GM12878 (cell line): ENCODE measurements at regions not wholly inside any gene's neighbourhood (a gene's known extent, or its start where the extent isn't known, plus 50 kb on each side); places are given as distances from the start of the nearest gene placed in this dataset.

Source experiments
- ATAC-seq: fragments of 200-7000 bp; cut with Tn5 transposase; 3 replicates; pipeline ENCODE4 v1.9.1; 2020; ENCODE audit warnings: mild to moderate bottlenecking, moderate library complexity
- BruUV-seq: library from RNA; stranded (reverse); fragments of 400-500 nt; replicated peaks from 2 replicates; lab custom pipeline; 2021; lab: Mats Ljungman, UMichigan
- CTCF ChIA-PET: fragments of 300-600 bp; sonication (Branson Sonifier 250); formaldehyde crosslinking; extraction: SDS; loops from one replicate; lab custom pipeline; 2021; ENCODE audit warnings: inconsistent platforms; lab: Yijun Ruan, JAX
- POLR2A ChIA-PET: fragments of 350-600 bp; formaldehyde crosslinking; extraction: SDS; loops from one replicate; lab custom pipeline; 2021; ENCODE audit warnings: inconsistent platforms; lab: Charles Lee
- RAD21 ChIA-PET: fragments of 300-600 bp; sonication (Branson Sonifier 250); formaldehyde crosslinking; loops from one replicate; lab custom pipeline; 2023; ENCODE audit warnings: antibody characterized with exemption; ENCODE audit not compliant: unreplicated experiment; lab: Charles Lee
- SMC1A ChIA-PET: fragments of 300-600 bp; sonication (Branson Sonifier 250); formaldehyde crosslinking; loops from one replicate; lab custom pipeline; 2023; ENCODE audit not compliant: unreplicated experiment, uncharacterized antibody; lab: Charles Lee
- DNase-seq: peaks from one replicate; pipeline ENCODE4 v3.0.0-alpha.2; 2011; ENCODE audit warnings: low read depth, low spot score
- FAIRE-seq: peaks from 3 replicates; lab custom pipeline; 2011; peaks lifted over from hg19 to GRCh38; lab: Jason Lieb, UNC
- H2AFZ ChIP-seq: 2 replicates; pipeline ENCODE4 v1.6.0; 2011; ENCODE audit warnings: low read depth, low read length, control low read depth; ENCODE audit not compliant: control insufficient read depth
- H3K27ac ChIP-seq: 2 replicates; pipeline ENCODE4 v1.5.1; 2011; ENCODE audit warnings: control low read depth; ENCODE audit not compliant: control insufficient read depth, insufficient read depth
- H3K27me3 ChIP-seq, 2 experiments: replicated peaks in 1 of 2; 2 replicates each; pipeline versions ENCODE4 v1.6.0 to v1.6.1; 2011; ENCODE audit warnings: low read length in 1 of 2; ENCODE audit not compliant: control insufficient read depth in 2 of 2, insufficient read depth in 2 of 2
- H3K36me3 ChIP-seq, 2 experiments: 2 replicates each; pipeline ENCODE4 v1.5.1; 2011; ENCODE audit warnings: low read length in 1 of 2; ENCODE audit not compliant: control insufficient read depth in 2 of 2, insufficient read depth in 2 of 2
- H3K4me1 ChIP-seq: 2 replicates; pipeline ENCODE4 v1.6.1; 2011; ENCODE audit warnings: mild to moderate bottlenecking, low read length, moderate library complexity, mixed read lengths; ENCODE audit not compliant: control insufficient read depth, insufficient read depth
- H3K4me2 ChIP-seq: 2 replicates; pipeline ENCODE4 v1.6.0; 2011; ENCODE audit warnings: control low read depth; ENCODE audit not compliant: control insufficient read depth, insufficient read depth
- H3K4me3 ChIP-seq: fragments of 200-600 bp; sonication (generic); 2 replicates; pipeline ENCODE4 v1.5.1; 2016
- H3K79me2 ChIP-seq: 2 replicates; pipeline ENCODE4 v1.6.0; 2011; ENCODE audit warnings: low read length; ENCODE audit not compliant: control insufficient read depth, insufficient read depth
- H3K9ac ChIP-seq: 2 replicates; pipeline ENCODE4 v1.8.0; 2011; ENCODE audit warnings: low read length, control low read depth, mixed read lengths; ENCODE audit not compliant: control insufficient read depth, insufficient read depth
- H3K9me3 ChIP-seq: replicated peaks from 3 replicates; pipeline ENCODE4 v1.5.1; 2011; ENCODE audit warnings: mild to moderate bottlenecking, low read length; ENCODE audit not compliant: control insufficient read depth, insufficient read depth
- H4K20me1 ChIP-seq: 2 replicates; pipeline ENCODE4 v1.6.0; 2011; ENCODE audit not compliant: control insufficient read depth, insufficient read depth
- ASH2L ChIP-seq: fragments of 300-600, 200-600 bp; sonication (generic); IDR thresholded peaks from 2 replicates; pipeline ENCODE4 v1.6.1; 2017; ENCODE audit warnings: low read depth, mild to moderate bottlenecking, borderline replicate concordance
- BMI1 ChIP-seq: fragments of 450-650 bp; IDR thresholded peaks from 2 replicates; pipeline ENCODE4 v1.6.1; 2016; ENCODE audit warnings: mild to moderate bottlenecking, moderate library complexity, borderline replicate concordance
- CEBPB ChIP-seq, 2 experiments: fragments of 150-350 bp in 1 of 2; IDR thresholded peaks; 2 replicates each; pipeline ENCODE4 v1.6.1; 2012 to 2014; ENCODE audit warnings: low read depth in 2 of 2, low read length in 2 of 2, borderline replicate concordance in 1 of 2, inconsistent platforms in 1 of 2
- ETV6 ChIP-seq, 2 experiments: fragments of 450-650 bp in 1 of 2; IDR thresholded peaks in 1 of 2; conservative IDR thresholded peaks in 1 of 2; 2 replicates each; pipeline ENCODE4 v1.6.1; 2014; ENCODE audit warnings: antibody characterized with exemption in 1 of 2, borderline replicate concordance in 1 of 2, low read depth in 1 of 2, mild to moderate bottlenecking in 1 of 2, moderate library complexity in 1 of 2
- IKZF2 ChIP-seq, 2 experiments: fragments of 450-650 bp; IDR thresholded peaks; 2 replicates each; pipeline ENCODE4 v1.6.1; 2017; ENCODE audit warnings: mild to moderate bottlenecking in 2 of 2, moderate library complexity in 2 of 2
- JUND ChIP-seq: IDR thresholded peaks from 2 replicates; pipeline ENCODE4 v1.6.1; 2012; ENCODE audit warnings: low read depth, mild to moderate bottlenecking, low read length, improper control_type of control experiment, moderate library complexity
- KAT2A ChIP-seq: conservative IDR thresholded peaks from 2 replicates; pipeline ENCODE4 v1.6.1; 2011; ENCODE audit warnings: low read depth, low read length; ENCODE audit not compliant: control insufficient read depth
- MEF2A ChIP-seq: IDR thresholded peaks from 2 replicates; pipeline ENCODE4 v1.6.1; 2011; ENCODE audit warnings: low read depth, mild to moderate bottlenecking, low read length, moderate library complexity; ENCODE audit not compliant: insufficient read depth
- NFIC ChIP-seq: IDR thresholded peaks from 2 replicates; pipeline ENCODE4 v1.6.1; 2012; ENCODE audit warnings: low read depth, mild to moderate bottlenecking, inconsistent platforms, low read length, moderate library complexity
- NR2C1 ChIP-seq: fragments of 450-650 bp; IDR thresholded peaks from 2 replicates; pipeline ENCODE4 v1.6.1; 2017; ENCODE audit warnings: antibody characterized with exemption, mild to moderate bottlenecking, moderate library complexity
- RUNX3 ChIP-seq: IDR thresholded peaks from 2 replicates; pipeline ENCODE4 v1.6.1; 2012; ENCODE audit warnings: low read length, inconsistent platforms
- SMAD1 ChIP-seq: fragments of 450-650 bp; IDR thresholded peaks from 2 replicates; pipeline ENCODE4 v1.6.1; 2018; ENCODE audit warnings: mild to moderate bottlenecking, low read depth; ENCODE audit not compliant: partially characterized antibody
- TAF1 ChIP-seq: IDR thresholded peaks from 2 replicates; pipeline ENCODE4 v1.6.1; 2011; ENCODE audit warnings: mild to moderate bottlenecking, low read depth, low read length, borderline replicate concordance
- TARDBP ChIP-seq: IDR thresholded peaks from 2 replicates; pipeline ENCODE4 v1.6.1; 2016; ENCODE audit warnings: borderline replicate concordance
- WGBS: methylation state at CpG from one replicate; pipeline ENCODE4 v1.1.6; 2016; ENCODE audit warnings: low lambda C conversion rate; ENCODE audit not compliant: insufficient replicate concordance, insufficient coverage; ENCODE audit errors: missing lambda C conversion rate; 5-methylcytosine and 5-hydroxymethylcytosine counted together
- in situ Hi-C: fragments of 300-500 bp; cut with MboI; formaldehyde crosslinking; loops from 9 replicates; pipeline ENCODE4 v1.14.3; 2018; ENCODE audit warnings: mixed read lengths
- intact Hi-C: fragments of 100-400 bp; cut with micrococcal nuclease; formaldehyde crosslinking; loops from one replicate; pipeline ENCODE4 v1.14.2; 2022; ENCODE audit not compliant: unreplicated experiment
- TF ChIP-seq, protein P1 (sequence below): IDR thresholded peaks from 2 replicates; pipeline ENCODE4 v1.6.1; 2011; ENCODE audit warnings: mild to moderate bottlenecking, low read depth, low read length, moderate library complexity; ENCODE audit not compliant: insufficient replicate concordance
- TF ChIP-seq, protein P2 (sequence below): fragments of 450-650 bp; IDR thresholded peaks from 2 replicates; pipeline ENCODE4 v1.6.1; 2014; ENCODE audit warnings: mild to moderate bottlenecking

DNA sequence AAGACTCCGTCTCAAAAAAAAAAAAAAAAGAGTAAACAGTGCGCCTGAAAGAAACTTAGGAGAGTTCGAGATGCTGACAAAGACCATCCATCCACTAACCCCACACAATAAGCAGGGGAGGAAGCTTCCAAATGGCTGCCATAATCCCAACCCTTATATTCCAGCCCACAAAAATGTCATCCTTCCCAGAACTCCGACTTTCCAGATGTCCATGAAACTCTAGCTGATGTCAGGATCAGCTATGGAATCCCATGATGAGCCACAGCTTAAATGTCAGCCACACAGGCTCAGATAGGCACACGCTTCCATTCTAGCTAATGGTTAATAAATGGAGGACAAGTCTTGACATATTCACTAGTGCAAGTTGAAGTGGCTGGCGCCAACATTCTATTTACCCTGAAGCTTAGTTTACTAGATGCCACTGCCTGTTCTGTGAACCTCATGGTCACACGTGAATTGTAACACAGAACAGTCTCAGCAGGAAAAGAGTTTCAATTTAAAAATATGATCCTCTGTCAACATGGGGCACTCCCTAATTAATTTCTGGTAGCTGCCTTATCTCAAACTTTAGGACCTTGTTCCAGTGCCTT lies 75.5 kb downstream of the FOXF2 start:
- Histone ChIP-seq H3K4me2 (no peak overlapping the region), H3K9me3 (no peaks in the 10 kb centered on the region), H3K4me3 (no peak overlapping the region), H3K27ac (no peak overlapping the region), H3K9ac (no peak overlapping the region), H3K27me3 (no peaks in the 10 kb centered on the region), H4K20me1 (no peaks in the 10 kb centered on the region), H3K4me1 (peaks cover 24% of the 10 kb centered on the region), H3K79me2 (no peaks in the 10 kb centered on the region), H3K36me3 (no peaks in the 10 kb centered on the region), H2AFZ (no peak overlapping the region)
- ChIA-PET RAD21 (interaction anchor here (0.7 to 1.7 kb wide), 2 partner anchors 22 to 28 kb away, joined by 3 to 5 read pairs; no protein-coding TSS in a partner anchor), SMC1A (interaction anchor here (0.6 to 1.3 kb wide), 4 partner anchors 10 to 1088 kb away, joined by 3 to 4 read pairs (median 3); no protein-coding TSS in a partner anchor), POLR2A (interaction anchor here (0.6 kb wide), 1 partner anchor 195 kb away, joined by 3 read pairs; no protein-coding TSS in a partner anchor), CTCF (interaction anchor here (0.8 to 1.3 kb wide), 4 partner anchors 13 to 88 kb away, joined by 3 to 6 read pairs (median 4); no protein-coding TSS in a partner anchor)
- WGBS: 71% methylated on average over 6 of the region's 7 CpGs
- BruUV-seq: no TSS peak
- no peak for FAIRE-seq
- in situ Hi-C loops: no loop called here
- intact Hi-C loops: no loop called here
- no peak for ATAC-seq
- TF ChIP-seq SMAD1 (no peak), JUND (no peak), IKZF2 (IDR thresholded peaks at IDR 0.05) (no peak), NFIC (no peak), ASH2L (no peak), RUNX3 (no peak), BMI1 (no peak), KAT2A (no peak), CEBPB (IDR thresholded peaks at IDR 0.05; ENCODE audit: borderline replicate concordance in 1 of 2, low read depth in 2 of 2, low read length in 2 of 2) (no peak), MEF2A (no peak), TARDBP (no peak), TAF1 (no peak), NR2C1 (no peak), ETV6 (conservative IDR thresholded peaks at IDR 0.05 in 1 of 2, IDR thresholded peaks at IDR 0.05 in 1 of 2; ENCODE audit: borderline replicate concordance in 1 of 2, low read depth in 1 of 2) (no peak)
- TF ChIP-seq, protein P1, sequence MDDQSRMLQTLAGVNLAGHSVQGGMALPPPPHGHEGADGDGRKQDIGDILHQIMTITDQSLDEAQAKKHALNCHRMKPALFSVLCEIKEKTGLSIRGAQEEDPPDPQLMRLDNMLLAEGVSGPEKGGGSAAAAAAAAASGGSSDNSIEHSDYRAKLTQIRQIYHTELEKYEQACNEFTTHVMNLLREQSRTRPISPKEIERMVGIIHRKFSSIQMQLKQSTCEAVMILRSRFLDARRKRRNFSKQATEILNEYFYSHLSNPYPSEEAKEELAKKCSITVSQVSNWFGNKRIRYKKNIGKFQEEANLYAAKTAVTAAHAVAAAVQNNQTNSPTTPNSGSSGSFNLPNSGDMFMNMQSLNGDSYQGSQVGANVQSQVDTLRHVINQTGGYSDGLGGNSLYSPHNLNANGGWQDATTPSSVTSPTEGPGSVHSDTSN: no peak
- TF ChIP-seq, protein P2, sequence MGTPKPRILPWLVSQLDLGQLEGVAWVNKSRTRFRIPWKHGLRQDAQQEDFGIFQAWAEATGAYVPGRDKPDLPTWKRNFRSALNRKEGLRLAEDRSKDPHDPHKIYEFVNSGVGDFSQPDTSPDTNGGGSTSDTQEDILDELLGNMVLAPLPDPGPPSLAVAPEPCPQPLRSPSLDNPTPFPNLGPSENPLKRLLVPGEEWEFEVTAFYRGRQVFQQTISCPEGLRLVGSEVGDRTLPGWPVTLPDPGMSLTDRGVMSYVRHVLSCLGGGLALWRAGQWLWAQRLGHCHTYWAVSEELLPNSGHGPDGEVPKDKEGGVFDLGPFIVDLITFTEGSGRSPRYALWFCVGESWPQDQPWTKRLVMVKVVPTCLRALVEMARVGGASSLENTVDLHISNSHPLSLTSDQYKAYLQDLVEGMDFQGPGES: no peak
- DNase-seq: no peak
